HG03139 (cell line): ENCODE measurements at regions not wholly inside any gene's neighbourhood (a gene's known extent, or its start where the extent isn't known, plus 50 kb on each side); places are given as distances from the start of the nearest gene placed in this dataset.
A peak's percentile ranks its signal among the peaks of the same experiment; 100 is the strongest.

ENCODE experiments used
- ATAC-seq: cut with Tn5 transposase; IDR thresholded peaks from one replicate; pipeline ENCODE4 v1.9.1; 2021; ENCODE audit not compliant: unreplicated experiment

DNA sequence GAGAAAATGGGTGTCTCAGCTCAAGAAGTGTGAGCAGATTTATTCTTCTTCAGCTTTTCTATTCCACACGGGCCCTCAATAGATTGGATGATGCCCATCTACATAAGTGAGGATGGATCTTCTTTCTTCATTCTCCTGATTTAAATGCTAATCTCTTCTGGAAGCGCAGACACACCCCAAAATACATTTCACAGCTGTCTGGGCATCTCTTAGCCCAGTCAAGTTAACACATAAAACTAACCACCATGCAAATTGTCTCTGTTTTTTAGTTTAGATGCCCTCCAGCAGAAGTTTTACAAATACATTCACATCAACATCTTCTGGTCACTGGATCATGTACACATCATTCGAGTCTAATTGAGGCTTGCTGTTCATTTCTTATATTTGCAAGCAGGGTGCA is 249.0 kb upstream of the VCX3A start:
- no peak for ATAC-seq

DNA sequence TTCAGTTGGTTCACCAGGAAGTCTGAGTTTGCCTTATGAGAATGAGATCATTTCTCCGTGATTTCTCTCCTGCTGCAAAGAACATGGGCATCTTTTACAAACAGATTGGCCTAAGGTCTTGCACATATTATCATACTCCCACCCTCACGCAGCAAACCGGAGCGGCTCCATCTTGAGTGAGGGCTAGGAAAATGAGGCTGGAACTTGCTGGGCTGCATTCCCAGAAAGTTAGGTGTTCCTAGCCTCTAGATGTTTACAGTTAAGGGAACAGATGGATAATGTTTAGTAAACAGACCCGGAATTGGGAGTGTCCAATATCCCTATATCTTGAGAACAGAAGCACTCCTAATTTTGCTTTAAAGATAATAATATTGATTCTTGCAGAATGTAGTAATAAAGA is 247.9 kb upstream of the VCX3A start:
- ATAC-seq = no peak

DNA sequence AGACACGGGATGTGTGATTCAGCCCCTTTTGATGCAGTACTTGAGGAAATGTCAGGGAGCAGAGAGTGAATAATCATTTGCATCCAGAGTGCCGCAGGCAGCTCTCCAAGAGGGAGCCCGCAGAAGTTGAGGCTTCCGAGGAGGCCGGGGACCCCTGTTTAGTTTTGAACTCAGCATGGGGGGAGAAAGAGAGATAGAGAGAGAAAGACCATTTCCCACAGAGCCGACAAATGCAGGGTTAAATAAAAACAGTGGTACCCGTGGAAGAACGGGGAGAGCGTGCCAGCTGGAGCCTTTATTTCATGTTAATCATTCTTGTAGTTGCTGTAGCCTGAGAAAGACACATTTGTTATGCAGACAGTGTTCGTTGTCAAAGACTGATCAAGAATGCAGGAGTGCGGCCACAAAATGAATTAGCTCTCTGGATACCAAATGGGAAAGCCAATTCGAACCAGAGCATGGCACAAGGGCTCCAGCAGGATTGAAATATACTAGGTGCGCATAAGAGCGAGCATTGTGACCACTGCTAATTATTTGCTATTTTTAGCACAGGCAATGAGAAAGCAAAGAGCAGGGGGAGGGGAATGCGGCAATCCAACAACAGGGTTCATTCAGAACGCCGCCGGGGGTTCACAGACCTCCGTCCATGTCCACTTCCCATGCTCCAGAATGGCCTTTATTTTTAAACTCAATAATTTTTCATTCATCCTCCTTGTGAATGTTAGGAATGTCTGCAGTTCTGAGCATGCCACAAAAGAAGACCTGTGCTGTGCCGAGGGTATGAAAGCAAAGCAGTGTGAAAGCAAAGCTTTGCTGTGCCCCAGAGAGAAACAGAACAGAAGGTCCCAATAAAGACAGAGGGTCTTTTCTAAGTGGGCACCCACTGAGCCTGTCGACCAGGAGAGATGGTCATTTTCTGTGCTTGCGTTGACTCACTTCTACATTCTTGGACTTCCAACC is 243.9 kb upstream of the VCX3A start:
- no peak for ATAC-seq

DNA sequence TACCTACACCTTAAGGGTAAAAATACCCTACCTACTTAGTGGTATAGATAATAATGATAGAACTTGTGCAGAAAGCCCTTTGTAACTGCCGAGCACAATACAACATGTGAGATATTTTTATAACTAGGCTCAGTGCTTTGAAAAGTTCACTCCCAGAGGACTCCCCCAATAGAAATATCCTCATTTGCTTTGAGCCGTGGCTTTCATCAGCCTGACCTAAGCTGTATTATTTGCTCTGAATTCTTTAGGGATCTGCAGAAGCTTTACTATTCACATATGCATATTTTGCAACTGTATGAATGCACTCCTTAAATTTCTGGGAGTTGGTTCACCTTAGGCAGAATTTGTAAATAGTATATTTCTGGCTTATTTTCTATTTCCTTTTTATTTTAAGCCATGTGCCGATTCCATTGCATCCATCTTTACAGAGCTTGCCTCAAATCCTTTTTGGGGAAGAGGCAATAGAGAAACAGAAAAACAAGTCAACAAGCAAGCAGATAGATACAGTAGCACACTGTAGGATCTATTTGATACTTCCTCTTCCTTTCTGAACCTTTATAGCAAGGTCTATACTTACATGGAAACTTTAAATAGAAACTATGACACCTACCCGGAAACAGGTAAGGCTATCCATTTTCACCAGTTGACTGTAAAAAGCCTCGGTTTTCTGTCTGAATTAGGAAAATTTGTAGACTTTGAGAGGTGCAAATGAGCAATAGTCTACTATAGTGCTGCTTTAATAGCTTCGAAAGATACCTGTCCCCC is 242.5 kb upstream of the VCX3A start:
- ATAC-seq = no peak

DNA sequence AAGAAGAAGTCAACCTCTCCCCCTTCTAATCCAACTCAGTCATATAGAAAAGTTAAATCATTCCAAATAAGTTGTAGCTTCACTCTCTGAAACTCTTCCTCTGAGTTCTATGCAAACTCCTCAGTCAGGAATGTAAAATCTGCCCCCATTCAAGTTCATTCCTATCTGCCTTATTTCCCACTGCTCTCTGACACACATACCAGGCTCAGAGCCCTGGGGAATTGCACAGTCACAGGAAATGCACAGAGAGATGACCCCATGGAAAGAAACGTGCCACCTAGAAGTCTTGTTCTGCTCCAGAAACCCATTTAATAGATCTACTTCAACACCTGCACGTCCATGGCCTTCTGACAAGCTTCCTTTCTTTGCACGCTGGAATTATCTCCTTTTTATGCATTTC is 236.0 kb upstream of the VCX3A start:
- no peak for ATAC-seq

DNA sequence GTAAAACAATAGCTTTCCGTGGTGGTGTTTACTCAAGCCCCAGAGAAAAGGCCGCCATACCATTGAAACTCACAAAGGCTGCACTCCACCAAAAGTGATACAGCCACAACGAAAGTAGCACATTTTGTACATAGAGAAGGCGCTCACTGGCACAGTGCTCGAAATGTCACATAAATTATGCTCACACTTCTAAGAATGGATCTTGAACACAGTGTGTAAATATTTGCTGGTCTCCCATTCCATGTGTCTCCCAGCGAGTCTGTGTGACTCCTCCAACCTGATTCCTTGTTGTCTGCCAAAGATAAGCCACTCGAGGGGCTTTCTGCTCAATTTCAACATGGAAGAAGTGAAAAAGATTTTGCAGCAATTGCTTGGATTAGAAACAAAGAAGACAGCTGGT is 234.0 kb upstream of the VCX3A start:
- no peak for ATAC-seq

DNA sequence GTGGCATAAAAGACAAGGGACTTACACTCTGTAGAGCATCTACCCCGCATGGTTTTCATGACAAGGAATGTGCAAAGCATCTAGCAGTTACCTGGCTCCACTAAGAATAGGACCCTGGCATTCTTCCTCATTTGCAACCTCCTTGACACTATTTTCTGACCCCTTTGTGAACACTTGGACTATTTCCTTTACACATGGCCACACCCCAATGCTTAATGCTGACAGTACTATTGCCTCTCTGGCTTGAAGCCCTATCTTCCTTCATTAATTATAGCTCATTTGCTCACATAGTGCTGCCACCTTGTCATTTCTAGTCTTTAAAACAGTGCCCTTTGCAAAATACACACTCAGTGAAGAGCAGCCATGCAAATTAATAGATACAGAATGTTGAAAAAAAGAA is 226.3 kb upstream of the VCX3A start:
- no peak for ATAC-seq

DNA sequence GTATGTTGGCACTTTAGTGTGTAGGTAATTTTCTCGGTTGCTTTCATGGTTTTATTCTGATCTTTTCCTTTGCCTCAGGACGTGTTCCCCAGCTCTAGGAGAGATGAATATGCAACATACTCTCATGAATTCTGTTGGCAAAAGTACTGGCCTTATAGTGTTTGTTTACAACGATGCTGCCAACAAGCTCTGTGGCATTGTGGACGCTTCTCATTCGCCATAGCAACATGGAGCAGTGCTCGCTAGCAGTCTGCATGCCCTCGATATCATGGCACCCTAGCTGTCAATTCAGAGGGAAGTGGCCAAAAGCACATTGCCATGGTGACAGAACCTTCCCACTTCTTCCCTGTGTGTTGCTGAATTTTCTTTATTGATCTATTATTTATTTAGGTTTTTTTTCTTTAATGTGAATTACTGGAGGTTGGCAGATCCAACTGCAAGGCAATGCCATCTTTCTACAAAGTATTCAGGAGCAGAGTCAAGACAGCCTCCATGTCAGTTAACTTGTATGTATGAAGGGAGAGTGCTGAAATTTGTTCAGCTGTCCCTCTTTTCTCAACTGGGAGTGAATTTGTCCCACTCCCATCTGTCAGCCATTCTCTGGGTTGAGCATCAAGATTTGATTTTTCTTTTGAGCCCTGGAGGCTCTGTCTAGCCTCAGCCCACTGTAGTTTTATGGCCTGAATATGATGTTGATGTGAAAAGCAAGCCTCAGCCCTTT is 224.9 kb upstream of the VCX3A start:
- no peak for ATAC-seq

DNA sequence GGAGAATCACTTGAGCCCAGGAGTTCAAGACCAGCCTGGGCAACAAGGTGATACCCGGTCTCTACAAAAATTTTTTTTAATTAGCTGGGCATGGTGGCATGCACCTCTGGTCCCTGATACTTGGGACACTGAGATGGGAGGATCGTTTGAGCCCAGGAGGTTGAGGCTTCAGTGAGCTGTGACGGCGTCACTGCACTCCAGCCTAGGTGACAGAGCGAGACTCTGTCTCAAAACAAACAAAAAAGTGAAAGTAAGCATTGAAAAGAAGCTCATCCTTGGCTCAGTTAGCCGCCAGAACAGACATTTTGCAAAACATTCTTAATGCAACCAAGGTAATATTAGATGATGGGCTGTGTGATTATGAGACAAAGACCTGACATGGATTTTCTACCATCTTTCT is 223.3 kb upstream of the VCX3A start:
- no peak for ATAC-seq

DNA sequence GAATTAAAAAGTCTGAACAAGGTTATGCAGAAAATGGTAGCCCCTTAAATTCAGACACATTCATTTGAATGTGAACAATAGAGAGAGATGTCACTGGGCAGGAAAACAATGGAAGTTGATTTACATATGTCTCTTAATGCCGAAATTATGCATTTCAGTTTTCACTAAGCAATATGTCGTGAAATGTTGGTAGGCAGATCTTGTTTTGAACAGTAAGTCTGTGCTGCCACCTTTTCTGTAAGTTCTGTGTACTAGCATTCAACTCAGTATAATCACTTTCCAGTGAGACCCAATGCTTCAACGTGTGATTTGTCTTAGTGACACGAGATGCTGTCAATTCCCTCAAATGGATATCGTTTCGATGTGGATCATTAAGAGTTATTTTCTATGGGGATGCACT is 222.7 kb upstream of the VCX3A start:
- no peak for ATAC-seq

DNA sequence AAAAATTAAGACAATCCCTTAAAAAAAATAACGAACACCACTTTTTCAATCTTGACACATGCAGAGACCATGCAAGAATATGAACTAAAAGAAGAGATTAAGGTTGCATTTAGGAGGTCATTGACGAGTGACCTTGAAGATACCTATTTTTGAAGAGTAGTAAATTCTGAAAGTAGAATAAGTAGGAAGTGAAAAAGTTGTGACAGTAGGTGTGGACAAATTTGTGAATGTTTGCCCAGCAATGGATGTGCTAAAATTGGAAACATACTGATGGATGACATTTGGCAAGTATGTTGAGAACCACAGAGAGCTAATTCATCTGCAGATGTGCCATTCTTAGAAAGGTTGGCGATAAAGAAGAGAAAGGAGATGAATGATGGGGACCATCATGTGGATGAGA is 213.7 kb upstream of the VCX3A start:
- ATAC-seq = no peak

DNA sequence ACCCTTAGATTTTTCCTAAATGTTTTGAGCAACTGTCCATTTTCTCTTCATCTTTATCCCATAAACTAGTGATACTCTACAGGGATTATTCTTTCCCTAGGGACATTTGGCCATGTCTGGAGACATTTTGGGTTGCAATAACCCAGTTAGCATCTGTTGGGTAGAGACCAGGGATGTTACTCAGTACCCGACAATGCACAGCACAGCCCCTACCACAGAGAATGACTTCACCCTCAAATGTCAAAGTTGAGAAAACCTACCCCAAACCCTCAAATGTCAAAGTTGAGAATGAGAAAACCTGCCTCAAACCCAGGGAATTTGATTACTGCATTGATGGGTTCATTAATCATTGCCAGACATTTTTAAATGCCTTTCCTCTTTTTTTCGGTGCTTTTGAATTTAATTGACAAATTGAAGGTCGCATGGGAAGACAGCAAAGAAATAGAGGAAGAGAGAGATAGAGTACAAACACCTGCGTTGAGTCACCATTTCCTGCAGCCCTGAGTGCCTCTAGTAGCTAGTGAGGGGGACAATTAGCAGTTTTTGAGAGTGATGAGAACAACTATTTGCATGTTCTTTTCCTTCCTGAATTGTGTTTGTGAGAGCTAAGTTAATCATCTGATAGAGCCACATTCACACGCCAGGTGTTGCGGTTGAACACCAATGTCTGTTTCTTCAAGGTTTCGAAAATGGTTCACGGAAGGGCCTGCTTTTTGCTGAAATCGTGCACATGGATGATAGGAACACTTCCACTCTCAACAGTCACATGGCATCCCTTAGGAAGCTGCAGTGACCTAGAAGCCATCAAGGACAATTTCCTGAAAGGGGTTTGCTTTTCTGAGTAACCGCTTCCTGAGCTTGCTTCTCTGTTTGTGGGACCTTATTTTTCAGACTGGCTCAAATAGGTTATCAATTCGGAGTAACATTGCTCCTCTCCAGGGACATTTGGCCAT is 203.9 kb upstream of the VCX3A start:
- peak; percentile 94 for ATAC-seq

DNA sequence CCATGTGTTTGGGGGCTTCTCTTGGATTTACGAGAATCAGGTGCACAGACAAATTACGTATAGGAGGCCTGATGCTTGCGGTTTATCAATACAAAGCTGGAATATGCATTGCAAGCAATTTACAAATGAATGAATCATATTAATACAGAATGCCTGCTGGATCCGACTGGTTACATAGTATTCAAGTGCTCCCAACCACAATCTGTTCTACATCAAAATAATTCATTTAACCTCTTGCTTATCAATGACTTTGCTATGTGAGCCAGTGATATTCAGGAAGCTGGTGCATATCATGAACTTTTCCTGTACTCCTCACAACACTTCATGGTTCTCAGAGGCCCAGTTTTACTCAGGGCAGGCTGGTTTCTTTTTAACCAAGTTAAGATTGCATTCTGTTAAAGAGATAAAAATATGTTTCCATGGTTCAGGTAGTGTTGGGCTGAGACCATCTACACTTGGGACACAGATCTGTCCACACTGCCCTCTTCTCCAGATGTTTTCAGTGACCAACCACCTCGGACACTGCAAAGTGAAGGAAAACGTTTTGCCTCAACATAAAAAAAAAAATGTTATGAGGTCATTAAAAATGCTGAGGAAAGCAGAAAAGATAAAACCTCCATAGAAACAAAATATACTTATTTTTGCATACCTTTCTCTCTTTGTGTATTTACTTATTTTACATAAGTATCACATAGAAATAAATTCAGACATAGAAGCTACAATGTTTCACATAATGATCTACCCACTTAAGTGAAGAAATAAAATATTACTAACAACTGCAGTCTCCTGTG is 200.1 kb upstream of the VCX3A start:
- ATAC-seq = no peak

DNA sequence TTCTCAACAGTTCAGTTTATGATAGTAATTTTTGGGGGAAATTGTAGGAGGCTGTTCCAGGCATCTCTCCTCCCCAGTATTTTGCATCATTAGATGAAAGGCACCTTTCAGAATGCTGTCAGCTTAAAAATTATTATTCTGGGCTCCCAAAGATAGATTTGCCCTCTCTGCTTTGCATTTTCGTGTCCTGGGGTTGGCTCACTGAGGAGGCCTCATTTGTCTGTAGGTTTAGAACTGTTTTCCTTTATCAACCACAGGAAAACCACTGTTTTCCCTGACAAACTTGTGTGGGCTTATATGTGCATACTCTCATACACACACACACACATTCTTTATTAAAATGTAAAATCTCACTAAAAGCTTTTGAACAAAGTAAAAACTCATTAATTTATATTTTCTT is 197.2 kb upstream of the VCX3A start:
- ATAC-seq = peak; percentile 69

DNA sequence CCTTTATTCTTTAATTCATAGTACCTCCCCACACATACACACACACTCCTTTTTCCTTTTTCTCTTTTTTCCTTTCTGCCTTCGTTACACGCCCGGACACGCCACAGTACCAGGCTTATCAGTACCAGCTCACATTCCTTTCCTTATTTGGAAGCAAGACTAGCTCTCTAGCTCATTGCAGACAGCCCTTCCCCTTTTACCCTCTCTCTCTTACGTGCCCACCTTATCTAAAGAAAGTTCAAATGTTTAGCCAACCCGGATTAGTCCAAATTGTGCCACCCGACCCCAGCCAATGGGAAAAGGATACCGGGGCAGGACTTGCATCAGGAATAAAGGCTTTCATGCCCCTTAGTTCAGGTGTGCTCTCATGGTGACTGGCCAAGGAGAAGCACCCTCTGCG is 194.7 kb upstream of the VCX3A start:
- no peak for ATAC-seq

DNA sequence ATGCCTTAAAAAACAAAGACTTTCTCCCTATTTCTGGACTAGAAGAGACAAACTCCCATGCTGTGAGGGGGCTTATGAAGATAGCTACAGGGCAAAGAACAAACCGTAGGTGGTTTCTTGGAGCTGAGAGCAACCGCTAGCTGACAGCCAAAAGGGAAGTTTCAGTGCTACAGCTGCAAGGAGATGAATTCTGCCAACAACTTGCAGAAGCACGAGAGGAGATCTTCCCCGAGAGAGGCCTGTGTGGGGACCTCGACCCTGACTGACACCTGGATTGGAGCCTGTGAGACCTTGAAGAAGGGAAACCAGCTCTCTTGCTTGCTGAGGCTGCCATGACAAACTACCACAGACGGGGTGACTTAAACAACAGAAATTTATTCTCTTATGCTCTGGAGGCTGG is 183.8 kb upstream of the VCX3A start:
- ATAC-seq = no peak

DNA sequence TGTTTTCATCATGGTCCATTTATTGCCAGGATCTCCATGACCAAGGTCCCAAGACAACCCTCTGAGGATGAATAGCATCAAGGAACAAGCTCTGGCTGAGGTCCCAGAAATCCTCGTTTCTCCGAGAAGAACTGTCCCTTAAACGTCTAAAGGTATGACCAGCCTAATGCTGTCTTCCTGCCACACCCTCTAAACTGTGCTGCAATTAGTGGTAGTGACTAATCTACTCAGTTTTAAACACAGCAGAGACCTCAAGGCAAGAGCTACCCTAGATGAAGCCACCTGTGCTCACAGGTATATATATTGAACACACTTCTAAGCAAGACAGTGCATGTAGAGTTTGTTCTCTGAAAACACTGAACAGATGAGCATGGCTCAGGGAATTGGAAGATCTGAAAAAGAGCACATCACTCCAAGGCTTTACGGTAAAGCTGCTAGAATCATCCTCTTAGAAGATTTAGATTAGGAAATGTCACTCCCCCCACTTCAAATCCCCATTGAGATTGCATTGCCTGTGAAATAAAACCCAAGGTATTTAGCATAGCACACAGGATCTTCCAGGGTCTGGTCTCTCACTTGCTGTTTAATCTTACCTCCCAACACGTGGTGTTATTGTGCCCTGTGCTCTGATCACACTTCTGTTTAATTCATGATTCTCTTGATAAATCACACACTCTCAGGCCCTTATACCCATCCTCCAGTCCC is 173.9 kb upstream of the VCX3A start:
- ATAC-seq = no peak

DNA sequence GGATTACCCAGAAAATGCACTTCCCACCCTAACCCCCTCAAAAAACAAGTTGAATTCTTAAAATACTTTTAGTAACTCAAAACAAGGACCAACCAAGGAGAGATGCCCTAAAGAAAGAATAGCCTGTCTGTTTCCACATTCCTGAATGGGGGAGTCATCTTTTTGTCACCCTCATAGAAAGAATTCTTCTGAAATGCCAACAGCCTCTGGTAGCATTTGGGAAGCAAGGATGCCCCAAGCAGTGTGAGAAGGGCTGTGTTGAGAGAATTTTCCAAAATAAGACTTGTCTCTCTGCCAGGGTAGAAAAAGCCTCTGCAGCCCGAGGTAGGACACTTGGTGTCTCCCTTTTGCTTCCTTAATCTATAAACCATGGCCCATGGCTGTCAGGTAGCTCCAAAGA is 173.1 kb upstream of the VCX3A start:
- no peak for ATAC-seq

DNA sequence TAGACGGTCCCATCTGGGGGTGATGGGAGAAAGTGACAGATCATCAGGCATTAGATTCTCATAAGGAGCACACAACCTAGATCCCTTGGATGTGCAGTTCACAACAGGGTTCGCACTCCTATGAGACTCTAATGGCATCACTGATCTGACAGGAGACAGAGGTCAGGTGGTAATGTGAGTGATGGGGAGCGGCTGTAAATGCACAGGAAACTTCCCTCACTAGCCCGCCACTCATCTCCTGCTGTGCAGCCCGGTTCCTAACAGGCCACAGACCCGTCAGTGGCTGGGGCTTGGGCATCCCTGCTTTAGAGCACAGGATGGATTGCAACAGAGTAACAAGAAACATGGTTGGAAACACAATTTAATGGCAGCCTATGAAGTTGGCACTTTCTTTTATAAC is 172.6 kb upstream of the VCX3A start:
- ATAC-seq = no peak
